Natural killer cell (primary cell): ENCODE measurements at regions not wholly inside any gene's neighbourhood (a gene's known extent, or its start where the extent isn't known, plus 50 kb on each side); places are given as distances from the start of the nearest gene placed in this dataset.

ENCODE experiments used
- ATAC-seq, 3 donors: fragments of 150-1000 bp in 2 of 3; fragments of 200-7000 bp in 1 of 3; cut with Tn5 transposase; 1 replicate in 1 of 3; 2 replicates in 2 of 3; pipeline ENCODE4 v1.10.0; 2021; ENCODE audit warnings: mild to moderate bottlenecking in 2 of 3, moderate library complexity in 2 of 3
- DNase-seq, 2 donors: peaks; one replicate each; pipeline versions ENCODE4 v3.0.0 to v3.0.0-alpha.2; 2013 to 2021; ENCODE audit warnings: mixed read lengths in 1 of 2
- H3K27ac ChIP-seq: one replicate; pipeline ENCODE4 v1.5.1; 2013; ENCODE audit warnings: mild to moderate bottlenecking, low read length
- H3K27me3 ChIP-seq: one replicate; pipeline ENCODE4 v1.6.1; 2013; ENCODE audit warnings: low read length; ENCODE audit not compliant: control insufficient read depth, insufficient read depth
- H3K36me3 ChIP-seq: one replicate; pipeline ENCODE4 v1.6.1; 2013; ENCODE audit warnings: low read length; ENCODE audit not compliant: control insufficient read depth, insufficient read depth
- H3K4me1 ChIP-seq: one replicate; pipeline ENCODE4 v1.6.1; 2013; ENCODE audit warnings: low read length; ENCODE audit not compliant: control insufficient read depth, insufficient read depth
- H3K4me3 ChIP-seq: one replicate; pipeline ENCODE4 v1.5.1; 2013; ENCODE audit warnings: low read length
- H3K9me3 ChIP-seq: one replicate; pipeline ENCODE4 v1.6.1; 2013; ENCODE audit warnings: low read length; ENCODE audit not compliant: control insufficient read depth, insufficient read depth
- H3K27ac Mint-ChIP-seq, 2 donors: one replicate each; pipeline ENCODE4 v1.8.0; 2022; ENCODE audit warnings: mild to moderate bottlenecking in 2 of 2, mixed read lengths in 2 of 2, moderate library complexity in 1 of 2
- H3K27me3 Mint-ChIP-seq, 2 donors: one replicate each; pipeline ENCODE4 v1.8.0; 2022; ENCODE audit warnings: low read depth in 2 of 2, mixed read lengths in 2 of 2
- H3K36me3 Mint-ChIP-seq: one replicate; pipeline ENCODE4 v1.8.0; 2022; ENCODE audit warnings: mixed read lengths
- H3K4me1 Mint-ChIP-seq, 2 donors: one replicate each; pipeline ENCODE4 v1.8.0; 2022; ENCODE audit warnings: mixed read lengths in 2 of 2
- H3K4me3 Mint-ChIP-seq: one replicate; pipeline ENCODE4 v1.8.0; 2022; ENCODE audit warnings: mild to moderate bottlenecking, moderate library complexity, mixed read lengths
- H3K9me3 Mint-ChIP-seq, 2 donors: one replicate each; pipeline ENCODE4 v1.8.0; 2022; ENCODE audit warnings: mixed read lengths in 2 of 2
- WGBS: methylation state at CpG from one replicate; pipeline ENCODE4 v1.1.7; 2013; ENCODE audit warnings: missing lambda C conversion rate; ENCODE audit not compliant: insufficient coverage; 5-methylcytosine and 5-hydroxymethylcytosine counted together
- intact Hi-C: fragments of 100-400 bp; cut with micrococcal nuclease; formaldehyde crosslinking; loops from one replicate; pipeline ENCODE4 v1.14.2; 2022
- TF ChIP-seq, protein P1 (sequence below): fragments of 200-600 bp; IDR thresholded peaks from one replicate; pipeline ENCODE4 v1.8.0; 2022; ENCODE audit warnings: antibody characterized with exemption

DNA sequence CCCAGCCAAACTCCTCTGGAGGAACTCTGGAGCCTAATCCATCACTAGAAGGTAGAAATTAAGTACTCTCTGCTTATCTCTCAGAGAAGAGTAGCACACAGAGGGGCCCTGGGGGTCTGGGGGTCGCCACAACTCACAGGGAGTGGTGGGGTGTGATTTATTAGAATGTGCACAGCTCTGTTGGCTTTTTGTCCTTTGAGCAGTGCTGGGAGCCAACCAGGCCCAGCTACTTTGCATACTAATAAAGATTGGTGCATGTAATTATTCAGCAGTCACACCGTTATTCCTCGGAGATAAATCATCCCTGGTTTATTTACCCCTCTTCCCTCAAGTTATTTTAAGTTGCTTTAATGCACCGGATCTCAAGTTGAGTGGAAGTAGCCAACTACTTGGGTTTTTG is 606.7 kb upstream of the EEF2KMT start:
- H3K4me3 ChIP-seq = no peak overlapping the region
- H3K4me1 Mint-ChIP-seq = no peaks in the 10 kb centered on the region
- H3K36me3 ChIP-seq = no peaks in the 10 kb centered on the region
- no peak overlapping the region for H3K27ac ChIP-seq
- no peaks in the 10 kb centered on the region for H3K27me3 Mint-ChIP-seq
- WGBS = 56% methylated on average over 1 of the region's 4 CpGs
- intact Hi-C loops = no loop called here
- TF ChIP-seq, protein P1, sequence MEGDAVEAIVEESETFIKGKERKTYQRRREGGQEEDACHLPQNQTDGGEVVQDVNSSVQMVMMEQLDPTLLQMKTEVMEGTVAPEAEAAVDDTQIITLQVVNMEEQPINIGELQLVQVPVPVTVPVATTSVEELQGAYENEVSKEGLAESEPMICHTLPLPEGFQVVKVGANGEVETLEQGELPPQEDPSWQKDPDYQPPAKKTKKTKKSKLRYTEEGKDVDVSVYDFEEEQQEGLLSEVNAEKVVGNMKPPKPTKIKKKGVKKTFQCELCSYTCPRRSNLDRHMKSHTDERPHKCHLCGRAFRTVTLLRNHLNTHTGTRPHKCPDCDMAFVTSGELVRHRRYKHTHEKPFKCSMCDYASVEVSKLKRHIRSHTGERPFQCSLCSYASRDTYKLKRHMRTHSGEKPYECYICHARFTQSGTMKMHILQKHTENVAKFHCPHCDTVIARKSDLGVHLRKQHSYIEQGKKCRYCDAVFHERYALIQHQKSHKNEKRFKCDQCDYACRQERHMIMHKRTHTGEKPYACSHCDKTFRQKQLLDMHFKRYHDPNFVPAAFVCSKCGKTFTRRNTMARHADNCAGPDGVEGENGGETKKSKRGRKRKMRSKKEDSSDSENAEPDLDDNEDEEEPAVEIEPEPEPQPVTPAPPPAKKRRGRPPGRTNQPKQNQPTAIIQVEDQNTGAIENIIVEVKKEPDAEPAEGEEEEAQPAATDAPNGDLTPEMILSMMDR = no peak
- no peak overlapping the region for H3K27ac Mint-ChIP-seq
- no peak for DNase-seq
- peaks cover 8 to 13% of the 10 kb centered on the region in 2 donors for H3K9me3 Mint-ChIP-seq
- H3K36me3 Mint-ChIP-seq = no peaks in the 10 kb centered on the region
- H3K27me3 ChIP-seq = no peaks in the 10 kb centered on the region
- no peak overlapping the region for H3K4me3 Mint-ChIP-seq
- no peaks in the 10 kb centered on the region for H3K4me1 ChIP-seq
- H3K9me3 ChIP-seq = peaks cover 4% of the 10 kb centered on the region
- ATAC-seq = no peak

DNA sequence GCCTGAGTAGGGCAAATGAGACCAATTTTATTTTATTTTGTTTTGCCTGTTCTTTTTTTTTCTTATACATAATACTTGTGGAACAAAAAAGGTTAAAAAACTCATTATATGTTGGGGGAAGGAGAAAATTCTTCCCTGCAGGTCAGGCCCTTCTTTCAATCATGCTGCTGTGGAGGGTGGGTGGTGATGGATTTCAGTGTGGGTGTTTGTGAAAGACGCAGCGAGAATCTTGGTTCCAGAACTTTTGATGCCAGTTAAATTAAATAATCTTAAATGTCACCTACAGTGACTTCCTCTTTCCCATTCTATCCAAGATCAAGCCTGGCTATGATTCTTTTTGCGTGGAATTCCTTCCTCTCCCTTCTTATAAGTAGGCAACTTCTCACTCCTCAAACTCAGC is 595.8 kb upstream of the EEF2KMT start:
- H3K27me3 ChIP-seq = no peaks in the 10 kb centered on the region
- H3K4me1 ChIP-seq = no peaks in the 10 kb centered on the region
- TF ChIP-seq, protein P1 = no peak
- H3K27ac ChIP-seq = no peak overlapping the region
- H3K27me3 Mint-ChIP-seq = peaks cover 0 to 6% of the 10 kb centered on the region in 2 donors
- H3K36me3 ChIP-seq = no peaks in the 10 kb centered on the region
- no peaks in the 10 kb centered on the region for H3K36me3 Mint-ChIP-seq
- DNase-seq (no peak), ATAC-seq (no peak)
- intact Hi-C loops = no loop called here
- no peak overlapping the region for H3K4me3 Mint-ChIP-seq
- no peaks in the 10 kb centered on the region for H3K4me1 Mint-ChIP-seq
- H3K9me3 ChIP-seq = no peaks in the 10 kb centered on the region
- no peak overlapping the region for H3K4me3 ChIP-seq
- no peak overlapping the region for H3K27ac Mint-ChIP-seq
- H3K9me3 Mint-ChIP-seq = no peaks in the 10 kb centered on the region
- WGBS = 88% methylated on average over 3 of the region's 3 CpGs

DNA sequence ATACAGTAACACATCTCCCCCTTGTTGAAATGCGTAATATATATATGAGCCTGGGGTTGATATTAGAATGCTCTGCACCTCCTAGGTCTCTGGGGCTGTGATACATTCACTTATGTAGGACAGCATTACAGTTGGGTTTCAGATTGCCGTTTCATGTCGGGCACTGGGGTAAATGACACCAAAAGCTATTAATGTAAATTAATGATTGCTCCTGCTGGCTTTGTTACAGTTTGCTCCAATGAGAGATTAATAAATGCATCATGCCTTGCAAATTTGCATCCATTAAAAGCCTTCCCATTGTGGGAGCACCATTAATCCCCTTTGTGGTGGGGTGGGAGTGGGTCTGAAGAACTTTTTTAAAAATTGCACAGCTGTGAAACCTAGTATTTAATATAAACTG is 584.4 kb upstream of the EEF2KMT start:
- Mint-ChIP-seq H3K9me3 (no peaks in the 10 kb centered on the region), H3K36me3 (no peaks in the 10 kb centered on the region), H3K27ac (no peak overlapping the region), H3K4me1 (no peaks in the 10 kb centered on the region), H3K27me3 (no peaks in the 10 kb centered on the region), H3K4me3 (no peak overlapping the region)
- TF ChIP-seq, protein P1 = no peak
- H3K36me3 ChIP-seq = no peaks in the 10 kb centered on the region
- WGBS = 97% methylated on average over 3 of the region's 3 CpGs
- no peaks in the 10 kb centered on the region for H3K27me3 ChIP-seq
- DNase-seq = no peak
- H3K9me3 ChIP-seq = no peaks in the 10 kb centered on the region
- intact Hi-C loops = no loop called here
- no peak for ATAC-seq
- no peaks in the 10 kb centered on the region for H3K4me1 ChIP-seq
- H3K4me3 ChIP-seq = no peak overlapping the region
- H3K27ac ChIP-seq = no peak overlapping the region

DNA sequence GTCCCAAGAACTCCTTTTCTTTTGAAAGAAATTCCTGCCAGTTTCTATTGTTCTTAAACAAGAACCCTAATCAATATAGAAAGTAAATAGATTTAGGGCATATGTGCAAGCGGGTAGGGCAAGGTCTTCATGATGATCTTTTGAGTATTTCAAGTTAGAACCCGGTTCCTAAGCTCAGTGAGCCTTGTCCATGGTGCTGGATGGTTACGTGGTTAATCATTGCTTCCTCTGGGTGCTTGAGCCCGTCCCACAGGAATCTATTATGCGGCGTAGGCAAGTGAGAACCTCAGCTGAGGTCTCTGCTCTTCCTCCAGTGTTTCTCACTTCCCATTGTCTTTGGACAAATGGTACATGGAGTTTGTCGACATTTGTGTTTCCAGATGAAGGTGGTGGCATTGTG is 580.8 kb upstream of the EEF2KMT start:
- Histone ChIP-seq H3K4me3 (no peak overlapping the region), H3K4me1 (no peaks in the 10 kb centered on the region), H3K27me3 (no peaks in the 10 kb centered on the region), H3K36me3 (no peaks in the 10 kb centered on the region), H3K27ac (no peak overlapping the region), H3K9me3 (no peaks in the 10 kb centered on the region)
- Mint-ChIP-seq H3K4me3 (no peak overlapping the region), H3K27me3 (no peaks in the 10 kb centered on the region), H3K4me1 (no peaks in the 10 kb centered on the region), H3K27ac (no peak overlapping the region), H3K36me3 (no peaks in the 10 kb centered on the region), H3K9me3 (no peaks in the 10 kb centered on the region)
- 25% methylated on average over 7 of the region's 7 CpGs for WGBS
- TF ChIP-seq, protein P1 = no peak
- intact Hi-C loops = no loop called here
- ATAC-seq = no peak
- DNase-seq = no peak
